NCI-H146 treated with DMSO at 0.1 percent for 48 hours (cell line): ENCODE measurements at regions not wholly inside any gene's neighbourhood (a gene's known extent, or its start where the extent isn't known, plus 50 kb on each side); places are given as distances from the start of the nearest gene placed in this dataset.

ENCODE experiments used
- DNase-seq: peaks from one replicate; lab custom pipeline; 2025; ENCODE audit not compliant: unreplicated experiment; lab: John Stamatoyannopoulos, UW

GRCh38 chr12:24759155-24759554, 189.7 kb downstream of the BCAT1 start:
- no peak for DNase-seq

DNA sequence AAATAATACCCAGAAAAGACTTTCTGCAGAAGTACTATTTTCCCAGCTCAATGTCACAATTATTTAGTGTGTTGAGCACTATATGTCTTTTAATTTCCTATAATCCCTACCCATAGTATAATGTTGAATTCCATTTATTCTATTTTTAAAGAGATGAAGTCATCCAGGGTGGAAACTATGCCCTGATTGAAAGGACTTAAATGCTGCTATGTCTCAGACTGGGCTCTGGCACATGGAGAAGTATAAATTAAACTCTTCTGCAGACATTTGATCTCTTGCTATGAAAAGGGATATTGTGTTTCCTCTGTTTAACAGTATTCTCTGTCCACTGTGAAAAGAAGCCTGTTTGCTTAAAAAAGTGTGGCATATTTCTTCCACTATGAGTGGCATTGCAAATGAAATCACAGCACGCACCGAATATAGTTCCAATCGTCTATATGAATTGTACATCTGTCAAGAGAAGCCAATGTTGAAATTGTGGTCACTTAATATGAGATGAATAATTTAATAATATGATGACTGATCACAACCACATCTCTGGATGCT, 192.3 kb downstream of the BCAT1 start:
- no peak for DNase-seq

DNA sequence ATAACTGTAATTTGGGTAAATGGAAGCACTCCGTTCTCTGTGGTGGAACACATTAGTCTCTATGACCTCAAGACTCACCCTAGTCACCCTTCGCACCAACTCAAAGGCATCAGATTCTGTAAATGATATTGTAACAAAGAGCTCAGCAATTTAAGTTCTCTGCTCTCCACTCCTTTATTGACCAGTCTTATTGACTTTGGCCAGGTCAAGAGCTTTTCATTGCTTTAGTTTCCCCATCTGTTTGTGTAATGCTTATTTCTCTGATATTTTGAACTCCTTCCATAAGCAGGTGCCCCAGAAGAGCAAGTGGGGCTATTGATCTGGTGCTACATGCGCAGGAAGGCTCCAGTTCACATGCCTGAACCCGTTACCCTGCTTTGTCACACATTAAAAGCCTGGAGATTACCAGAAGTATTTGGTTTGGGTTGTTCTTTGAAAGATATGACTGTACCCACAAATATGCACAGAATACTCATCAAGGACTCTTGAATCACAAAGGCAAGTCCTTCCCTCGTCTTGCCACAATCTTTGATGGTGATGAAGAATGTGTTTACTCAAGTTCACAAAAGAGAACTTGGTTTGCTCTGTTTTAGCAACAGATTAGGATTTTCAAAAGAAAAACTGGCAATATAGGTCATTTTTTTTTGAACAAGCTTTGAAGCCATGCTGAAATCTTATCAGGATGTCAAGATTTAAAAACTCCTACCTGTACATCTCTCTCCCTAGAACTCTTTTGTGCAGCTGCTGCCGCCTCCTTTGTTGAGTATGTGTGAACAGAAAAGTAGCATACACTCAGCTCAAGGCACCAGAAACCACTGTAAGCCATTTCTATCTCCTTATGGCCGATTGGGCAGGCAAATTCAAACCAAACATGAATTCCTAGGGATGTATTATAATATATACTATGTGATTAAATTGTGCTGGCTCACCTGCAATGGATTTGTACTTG, 193.9 kb downstream of the BCAT1 start:
- DNase-seq = no peak

DNA sequence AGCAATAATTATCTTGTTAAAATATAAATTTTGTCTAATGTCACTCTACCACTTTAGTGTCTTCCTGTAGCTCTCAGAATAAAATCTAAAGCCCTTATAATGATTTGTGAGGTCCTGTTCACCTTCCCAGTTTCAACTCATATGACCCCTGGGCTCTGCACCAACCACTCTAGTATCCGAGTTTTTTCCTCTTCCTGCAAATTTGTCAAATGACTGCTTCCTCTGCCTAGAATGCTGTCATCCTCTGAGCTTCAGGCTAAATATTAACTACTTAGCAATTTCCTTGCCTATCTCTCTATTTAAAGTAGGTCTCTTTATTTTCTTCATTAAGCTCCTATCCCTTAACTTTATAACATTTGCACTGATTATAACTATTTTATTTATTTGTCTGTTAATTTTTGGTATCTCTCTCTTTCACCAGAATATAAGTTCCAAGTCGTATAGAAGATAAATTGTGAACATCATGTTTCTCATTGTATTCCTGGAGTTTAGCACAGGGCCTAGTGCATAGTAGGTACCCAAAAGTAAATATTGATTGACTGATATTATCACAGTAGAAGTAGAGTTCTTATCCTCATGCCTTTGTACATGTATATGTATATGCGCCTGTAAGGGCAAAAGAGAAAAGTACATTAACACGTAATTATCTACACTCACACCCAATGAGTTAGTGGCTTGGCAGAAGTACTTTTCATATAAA, 196.0 kb downstream of the BCAT1 start:
- no peak for DNase-seq

DNA sequence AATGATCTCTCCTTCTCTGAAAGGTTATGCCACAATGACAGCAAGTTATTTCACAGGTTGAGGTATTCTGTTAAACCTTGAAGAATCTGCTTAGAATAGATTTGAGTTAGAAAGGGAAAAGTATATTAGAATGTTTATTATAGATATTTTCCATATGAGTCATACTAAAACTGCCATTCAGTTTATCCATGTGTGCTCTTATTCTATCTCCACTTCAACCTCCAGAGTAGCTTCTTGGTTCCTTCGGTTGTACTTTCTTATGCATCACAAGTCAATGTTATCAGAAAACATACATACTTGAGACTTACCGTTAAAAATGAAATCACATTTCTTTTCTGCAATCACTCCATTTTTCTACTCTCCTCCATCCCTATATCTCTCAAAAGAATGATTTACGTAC, 197.7 kb downstream of the BCAT1 start:
- no peak for DNase-seq

DNA sequence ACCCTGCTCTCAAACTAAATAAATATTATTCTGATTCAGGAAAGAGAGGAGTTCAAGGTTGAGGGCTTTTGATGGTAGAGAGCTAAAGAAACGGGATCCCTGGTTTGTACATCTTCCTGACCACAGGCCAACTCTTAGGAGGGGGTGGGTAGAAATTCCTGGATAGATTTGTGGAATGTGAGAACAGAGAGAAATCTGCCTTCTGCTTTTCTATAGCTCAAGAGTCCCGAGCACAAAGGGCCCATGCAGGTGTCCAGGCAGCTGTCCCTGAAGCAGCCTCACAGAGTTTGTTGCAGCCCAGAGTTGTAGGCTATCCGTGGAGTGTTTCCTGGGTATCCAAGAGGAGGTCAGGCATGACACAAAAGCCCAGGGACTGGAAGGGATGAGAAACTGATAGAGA, 198.6 kb downstream of the BCAT1 start:
- no peak for DNase-seq

DNA sequence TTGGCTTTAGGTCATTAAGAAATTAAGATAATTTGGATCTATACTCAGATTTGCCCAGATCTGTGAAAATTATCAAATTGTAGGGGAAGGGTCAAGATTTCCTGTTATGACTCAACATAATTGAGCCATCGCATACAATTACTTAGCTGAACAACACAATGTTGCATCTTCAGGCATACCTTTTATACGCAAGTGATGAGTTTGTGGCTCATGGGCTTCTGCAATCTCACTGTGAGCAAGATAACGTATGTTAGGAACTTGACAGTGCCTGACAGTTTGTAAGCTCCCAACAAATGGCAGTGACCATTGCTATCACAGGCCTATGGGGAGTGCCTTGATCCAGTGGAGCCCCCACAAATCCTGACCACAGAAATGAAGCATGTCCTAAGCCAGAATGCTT, 199.7 kb downstream of the BCAT1 start:
- no peak for DNase-seq

GRCh38 chr12:24748326-24748725, 200.6 kb downstream of the BCAT1 start:
- no peak for DNase-seq

DNA sequence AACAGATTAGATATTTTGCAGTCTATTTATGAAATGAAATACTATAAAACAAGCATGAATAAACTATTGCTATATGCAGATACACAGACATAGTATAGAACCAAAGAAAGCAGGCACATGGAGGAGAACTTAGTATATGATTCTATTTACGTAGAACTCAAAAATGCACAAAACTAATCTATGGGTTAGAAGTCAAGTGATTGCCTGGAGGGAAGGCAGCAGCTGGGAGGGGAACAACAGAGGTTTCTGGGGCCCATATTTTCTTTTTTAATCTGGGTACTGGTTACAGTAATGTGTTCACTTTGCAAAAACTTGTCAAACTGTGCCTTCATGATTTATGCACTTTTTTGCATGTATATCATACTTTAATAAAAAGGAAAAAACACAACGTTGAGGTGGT, 202.0 kb downstream of the BCAT1 start:
- no peak for DNase-seq

DNA sequence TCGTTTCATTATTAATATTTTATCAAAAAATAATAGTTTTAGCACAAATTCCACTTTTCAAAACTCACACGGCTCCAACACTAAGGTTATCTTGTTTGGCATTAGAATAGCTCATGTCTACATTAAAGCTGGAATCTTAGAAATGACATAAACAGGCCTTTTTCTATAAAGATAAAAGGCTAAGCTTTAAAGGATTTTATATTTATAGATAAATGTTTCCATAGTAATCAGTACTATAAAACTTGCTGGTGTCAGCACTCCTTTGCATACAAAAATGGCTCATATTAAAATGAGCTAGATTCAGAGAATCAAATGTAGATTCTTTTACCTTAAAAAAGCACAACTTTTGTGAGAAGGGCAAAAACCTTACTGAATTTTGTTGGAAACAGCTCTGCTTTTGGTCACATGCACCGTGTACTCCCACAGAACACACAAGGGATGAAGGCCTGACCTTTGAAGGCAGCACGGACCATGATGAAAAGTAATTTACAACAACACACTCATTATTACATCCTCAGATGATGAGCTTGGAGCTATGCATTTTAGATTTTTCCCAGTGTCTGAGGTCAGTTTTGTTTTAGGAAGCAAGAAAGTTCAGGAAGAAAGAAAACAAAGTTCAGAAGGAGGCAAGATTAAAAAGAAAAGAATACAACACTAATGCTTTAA, 202.8 kb downstream of the BCAT1 start:
- no peak for DNase-seq

GRCh38 chr12:24743941-24744793, 204.7 kb downstream of the BCAT1 start:
- no peak for DNase-seq

DNA sequence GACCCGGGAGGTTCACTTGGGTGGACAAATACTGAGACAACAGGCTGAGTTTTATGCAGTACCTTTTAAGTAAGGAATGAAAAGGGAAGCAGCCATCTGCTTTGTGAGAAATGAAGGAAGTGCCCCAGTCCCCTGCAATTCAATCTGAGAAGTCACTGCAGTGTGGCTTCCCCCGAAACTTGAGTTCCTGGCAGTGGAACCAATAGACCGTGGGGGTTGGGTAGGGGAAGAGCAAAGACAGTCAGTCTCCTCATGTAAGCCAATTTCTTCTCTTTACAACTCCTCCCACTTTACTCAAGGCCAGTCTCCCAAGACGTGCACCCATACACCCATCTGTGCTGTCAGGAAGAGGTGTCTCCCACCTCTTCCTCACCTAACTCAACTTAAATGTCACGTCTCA, 206.5 kb downstream of the BCAT1 start:
- no peak for DNase-seq

- DNase-seq = no peak
Measured at GRCh38 chr12:24741216-24741615, 207.7 kb downstream of the BCAT1 start.

- no peak for DNase-seq
Measured at GRCh38 chr12:24739106-24739779, 209.7 kb downstream of the BCAT1 start.

GRCh38 chr12:24738441-24738840, 210.5 kb downstream of the BCAT1 start:
- DNase-seq = no peak

- DNase-seq = no peak
Measured at GRCh38 chr12:24731596-24731995, 217.3 kb downstream of the BCAT1 start.

GRCh38 chr12:24730489-24730896, 218.4 kb downstream of the BCAT1 start:
- DNase-seq = no peak

- DNase-seq = no peak
Measured at GRCh38 chr12:24728826-24729225, 220.1 kb downstream of the BCAT1 start.

DNA sequence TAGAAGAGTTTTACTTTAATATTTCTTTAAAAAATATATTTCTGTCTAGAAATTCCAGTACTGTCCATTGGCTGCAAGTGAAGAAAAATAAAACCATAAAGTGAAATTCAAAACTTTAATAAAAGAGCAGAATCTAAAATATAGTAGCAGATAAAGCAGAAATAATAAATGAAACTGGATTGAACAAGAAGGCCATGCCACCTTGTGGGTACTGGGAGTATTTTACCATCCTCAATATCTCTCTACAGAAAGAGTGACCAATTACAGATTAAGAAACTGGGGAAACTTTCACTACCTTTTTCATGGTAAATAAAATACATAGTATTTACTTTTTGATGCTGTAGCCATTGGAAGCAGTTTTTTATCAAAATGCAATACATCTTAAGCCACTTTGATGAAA, 220.5 kb downstream of the BCAT1 start:
- DNase-seq = peak; percentile 3

DNA sequence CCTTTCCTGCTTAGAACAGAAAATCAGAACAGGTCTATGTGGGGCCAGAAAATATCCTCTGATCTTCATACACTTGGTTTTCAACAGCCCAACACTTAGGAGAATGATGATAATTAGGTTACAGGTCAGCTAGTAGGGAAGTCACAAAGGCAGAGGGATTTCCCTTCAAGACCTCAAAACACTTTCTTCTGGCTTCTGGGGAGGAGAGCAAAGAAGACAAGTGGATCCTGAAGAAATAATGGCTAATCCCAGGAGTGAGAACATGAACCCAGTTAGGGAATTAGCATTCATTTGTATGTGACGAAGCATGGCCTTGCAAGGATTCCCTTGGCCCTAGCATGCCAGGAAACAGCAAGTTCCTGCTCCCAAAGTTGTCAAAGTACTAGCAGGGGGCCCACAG, 223.3 kb downstream of the BCAT1 start:
- DNase-seq = no peak
